Skeletal muscle tissue (tissue), 3 donors: ENCODE measurements at regions not wholly inside any gene's neighbourhood (a gene's known extent, or its start where the extent isn't known, plus 50 kb on each side); places are given as distances from the start of the nearest gene placed in this dataset.

Experiments used
- H3K27ac ChIP-seq: one replicate; pipeline ENCODE4 v1.7.0; 2013; ENCODE audit warnings: mild to moderate bottlenecking, low read depth, low read length, inconsistent platforms
- H3K27me3 ChIP-seq, 3 donors: one replicate each; pipeline ENCODE4 v1.7.0; 2013; ENCODE audit warnings: low read length in 3 of 3; ENCODE audit not compliant: control insufficient read depth in 3 of 3, insufficient read depth in 3 of 3
- H3K36me3 ChIP-seq, 3 donors: one replicate each; pipeline ENCODE4 v1.7.0; 2013; ENCODE audit warnings: low read length in 3 of 3; ENCODE audit not compliant: control insufficient read depth in 3 of 3, insufficient read depth in 3 of 3
- H3K4me1 ChIP-seq, 3 donors: one replicate each; pipeline ENCODE4 v1.7.0; 2013; ENCODE audit warnings: low read length in 3 of 3, mild to moderate bottlenecking in 3 of 3; ENCODE audit not compliant: control insufficient read depth in 3 of 3, insufficient read depth in 3 of 3
- H3K4me3 ChIP-seq, 3 donors: one replicate each; pipeline ENCODE4 v1.7.0; 2013; ENCODE audit warnings: low read length in 3 of 3
- H3K9ac ChIP-seq, 3 donors: one replicate each; pipeline ENCODE4 v1.7.0; 2013; ENCODE audit warnings: low read length in 3 of 3, mild to moderate bottlenecking in 3 of 3, moderate library complexity in 2 of 3, low read depth in 1 of 3
- H3K9me3 ChIP-seq, 3 donors: one replicate each; pipeline ENCODE4 v1.7.0; 2013; ENCODE audit warnings: low read length in 3 of 3; ENCODE audit not compliant: control insufficient read depth in 3 of 3
- donor health status: Osteomylitis.

- Histone ChIP-seq H3K9ac (no peak overlapping the region), H3K27me3 (no peaks in the 10 kb centered on the region), H3K4me1 (no peaks in the 10 kb centered on the region), H3K27ac (no peak overlapping the region), H3K9me3 (no peaks in the 10 kb centered on the region), H3K36me3 (no peaks in the 10 kb centered on the region), H3K4me3 (no peak overlapping the region)
Observed at GRCh38 chr13:58202099-58202498, 570.6 kb downstream of the PCDH17 start.

- H3K36me3 ChIP-seq: no peaks in the 10 kb centered on the region
- H3K27me3 ChIP-seq: no peaks in the 10 kb centered on the region
- no peak overlapping the region for H3K27ac ChIP-seq
- H3K9ac ChIP-seq: no peak overlapping the region
- H3K4me1 ChIP-seq: no peaks in the 10 kb centered on the region
- H3K9me3 ChIP-seq: no peaks in the 10 kb centered on the region
- H3K4me3 ChIP-seq: no peak overlapping the region
Observed at GRCh38 chr13:58207501-58207900, 576.0 kb downstream of the PCDH17 start.

GRCh38 chr13:58235454-58235853 is 603.9 kb downstream of the PCDH17 start:
- no peaks in the 10 kb centered on the region for H3K4me1 ChIP-seq
- no peaks in the 10 kb centered on the region for H3K27me3 ChIP-seq
- no peaks in the 10 kb centered on the region for H3K36me3 ChIP-seq
- H3K4me3 ChIP-seq: no peak overlapping the region
- no peak overlapping the region for H3K27ac ChIP-seq
- no peaks in the 10 kb centered on the region for H3K9me3 ChIP-seq
- no peak overlapping the region for H3K9ac ChIP-seq

DNA sequence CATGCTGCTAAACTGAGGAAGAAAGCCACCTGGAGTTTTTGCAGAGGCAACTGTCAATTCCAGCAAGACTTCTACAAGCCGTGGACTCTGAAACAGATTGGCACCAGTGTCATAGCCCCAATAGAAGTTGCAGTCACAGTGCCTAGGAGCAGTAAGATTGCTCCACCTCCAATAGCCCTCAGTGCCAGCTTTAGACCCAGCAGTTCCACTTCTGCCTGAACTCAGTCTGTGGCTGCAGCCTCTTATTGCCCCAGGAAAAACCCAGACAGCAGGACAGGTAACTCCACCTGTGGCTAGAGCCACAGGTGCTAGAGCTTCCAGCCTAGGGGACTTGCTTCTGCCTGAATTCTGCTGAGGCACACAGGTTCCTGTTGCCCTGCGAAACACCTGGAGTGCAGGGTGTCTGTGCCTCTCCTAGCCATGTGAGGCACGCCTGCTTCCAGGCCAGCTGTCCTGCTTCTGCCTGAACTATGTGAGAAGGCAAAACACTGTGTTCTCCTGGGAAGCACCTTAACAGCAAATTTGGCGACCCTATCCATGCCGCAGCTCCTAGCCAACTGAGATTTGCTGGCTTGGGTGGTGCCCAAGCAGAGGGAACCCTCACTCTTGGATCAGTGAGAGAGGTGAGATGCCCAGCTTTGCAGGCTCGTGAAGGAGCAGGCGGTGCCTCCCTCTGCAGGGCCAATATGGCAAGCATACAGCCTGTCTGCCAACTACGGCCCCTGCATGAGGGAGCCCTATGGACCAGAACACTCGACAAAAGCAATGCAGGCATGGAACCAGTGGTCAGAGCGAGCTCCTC is 607.6 kb downstream of the PCDH17 start:
- no peak overlapping the region for H3K9ac ChIP-seq
- H3K36me3 ChIP-seq: no peaks in the 10 kb centered on the region
- no peaks in the 10 kb centered on the region for H3K4me1 ChIP-seq
- H3K9me3 ChIP-seq: no peaks in the 10 kb centered on the region
- H3K27me3 ChIP-seq: no peaks in the 10 kb centered on the region
- H3K4me3 ChIP-seq: no peak overlapping the region
- no peak overlapping the region for H3K27ac ChIP-seq

DNA sequence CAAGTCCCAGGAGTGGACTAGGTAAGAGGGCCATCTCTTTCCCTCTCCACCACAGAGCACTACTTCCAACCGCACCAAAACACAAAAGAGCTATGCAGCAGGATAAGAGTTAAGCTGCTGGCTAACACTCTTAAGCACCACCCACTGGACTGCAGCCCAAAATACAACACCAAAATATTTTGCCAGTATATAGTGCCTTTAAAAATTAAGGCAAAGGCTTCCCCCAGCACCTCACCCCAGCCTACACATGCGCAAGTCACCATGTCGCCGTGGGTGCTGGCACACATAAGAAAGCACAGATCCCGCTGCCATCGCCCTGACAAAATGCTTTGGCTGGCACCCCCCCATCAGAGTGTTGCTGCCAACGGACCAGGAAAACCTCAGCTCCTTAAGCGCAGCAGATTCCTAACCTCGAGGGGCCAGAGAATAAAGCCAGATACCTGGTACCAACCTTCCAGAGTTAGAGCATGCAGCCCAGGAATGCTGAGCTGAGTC is 608.3 kb downstream of the PCDH17 start:
- H3K27ac ChIP-seq: no peak overlapping the region
- no peaks in the 10 kb centered on the region for H3K36me3 ChIP-seq
- H3K9ac ChIP-seq: no peak overlapping the region
- H3K9me3 ChIP-seq: no peaks in the 10 kb centered on the region
- no peaks in the 10 kb centered on the region for H3K4me1 ChIP-seq
- H3K4me3 ChIP-seq: no peak overlapping the region
- no peaks in the 10 kb centered on the region for H3K27me3 ChIP-seq

DNA sequence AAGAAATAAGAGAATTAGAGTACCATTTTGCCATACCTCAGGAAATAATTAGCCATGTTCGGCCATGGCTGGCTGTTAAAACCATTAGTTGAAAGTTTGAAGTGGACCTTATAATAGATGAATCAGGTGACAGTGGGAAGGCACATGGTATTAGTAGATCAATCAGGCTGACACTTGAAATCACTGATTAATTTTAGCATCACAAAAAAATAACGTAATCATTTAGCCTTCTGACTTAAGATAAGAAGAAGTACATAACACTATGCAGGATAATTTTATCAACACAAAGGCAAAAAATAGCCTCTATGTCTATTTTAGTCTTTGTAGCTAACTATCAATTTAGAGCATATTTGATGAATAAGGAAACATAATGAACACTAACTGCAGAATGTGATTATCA is 615.5 kb downstream of the PCDH17 start:
- Histone ChIP-seq H3K27ac (no peak overlapping the region), H3K4me1 (no peaks in the 10 kb centered on the region), H3K9ac (no peak overlapping the region), H3K4me3 (no peak overlapping the region), H3K27me3 (no peaks in the 10 kb centered on the region), H3K9me3 (no peaks in the 10 kb centered on the region), H3K36me3 (no peaks in the 10 kb centered on the region)

- H3K27me3 ChIP-seq: no peaks in the 10 kb centered on the region
- H3K36me3 ChIP-seq: no peaks in the 10 kb centered on the region
- H3K9me3 ChIP-seq: no peaks in the 10 kb centered on the region
- H3K27ac ChIP-seq: no peak overlapping the region
- H3K9ac ChIP-seq: no peak overlapping the region
- H3K4me1 ChIP-seq: no peaks in the 10 kb centered on the region
- no peak overlapping the region for H3K4me3 ChIP-seq
Observed at GRCh38 chr13:58254943-58255342, 623.4 kb downstream of the PCDH17 start.

- Histone ChIP-seq H3K9ac (no peak overlapping the region), H3K36me3 (no peaks in the 10 kb centered on the region), H3K27me3 (no peaks in the 10 kb centered on the region), H3K4me1 (no peaks in the 10 kb centered on the region), H3K27ac (no peak overlapping the region), H3K9me3 (no peaks in the 10 kb centered on the region), H3K4me3 (no peak overlapping the region)
Observed at GRCh38 chr13:58266271-58266670, 634.7 kb downstream of the PCDH17 start.

GRCh38 chr13:58298556-58299135 is 667.1 kb downstream of the PCDH17 start:
- Histone ChIP-seq H3K27me3 (no peaks in the 10 kb centered on the region), H3K9me3 (no peaks in the 10 kb centered on the region), H3K9ac (no peak overlapping the region), H3K4me3 (no peak overlapping the region), H3K4me1 (no peaks in the 10 kb centered on the region), H3K36me3 (no peaks in the 10 kb centered on the region), H3K27ac (no peak overlapping the region)

GRCh38 chr13:58300224-58300623 is 668.7 kb downstream of the PCDH17 start:
- Histone ChIP-seq H3K27ac (no peak overlapping the region), H3K36me3 (no peaks in the 10 kb centered on the region), H3K4me1 (no peaks in the 10 kb centered on the region), H3K9ac (no peak overlapping the region), H3K27me3 (no peaks in the 10 kb centered on the region), H3K9me3 (no peaks in the 10 kb centered on the region), H3K4me3 (no peak overlapping the region)
